ENCODE measurements at regions not wholly inside any gene's neighbourhood (a gene's known extent, or its start where the extent isn't known, plus 50 kb on each side); places are given as distances from the start of the nearest gene placed in this dataset.

- CTCF ChIA-PET: interaction anchor here (0.6 to 1.4 kb wide), 3 partner anchors 29 to 808 kb away, joined by 3 read pairs; no protein-coding TSS in a partner anchor
- Mint-ChIP-seq H3K36me3 (ENCODE audit: low read depth) (no peaks in the 10 kb centered on the region), H3K9me3 (ENCODE audit: low read depth) (no peaks in the 10 kb centered on the region), H3K27me3 (no peaks in the 10 kb centered on the region), H3K4me1 (no peaks in the 10 kb centered on the region), H3K4me3 (no peak overlapping the region), H3K27ac (no peak overlapping the region)
- intact Hi-C loops (cut with DNase I, micrococcal nuclease): loop anchor here (2.0 to 10.0 kb wide), 4 partner anchors 970 to 1513 kb away; partner anchors contain the start of gene QKI (in 1 of the 2)
- DNase-seq (peak; percentile 78), ATAC-seq (peak; percentile 60)
- POLR2A ChIA-PET: no interaction called here
Observed at GRCh38 chr6:164927288-164928056, 381.9 kb downstream of the C6orf118 start.

DNA sequence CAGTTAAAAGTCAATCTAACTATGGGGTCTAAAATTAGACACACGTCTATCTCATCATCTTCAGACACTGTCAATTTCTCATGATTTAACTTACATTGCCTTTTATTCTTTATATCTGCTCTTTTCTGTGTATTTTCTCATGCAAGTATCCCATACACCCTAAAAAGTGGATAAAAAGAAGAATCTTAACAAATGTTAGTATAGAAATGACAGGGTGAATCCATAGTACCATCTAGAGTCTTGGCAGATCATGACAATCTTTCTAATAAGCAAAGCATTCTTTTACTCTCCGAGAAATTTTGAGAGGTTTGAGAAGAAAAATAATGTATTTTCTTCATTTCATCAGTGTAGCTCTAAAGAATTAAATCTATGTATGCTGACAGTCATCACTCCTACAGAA, 382.7 kb downstream of the C6orf118 start:
- Mint-ChIP-seq H3K27me3 (no peaks in the 10 kb centered on the region), H3K9me3 (ENCODE audit: low read depth) (no peaks in the 10 kb centered on the region), H3K4me1 (no peaks in the 10 kb centered on the region), H3K4me3 (no peak overlapping the region), H3K36me3 (ENCODE audit: low read depth) (no peaks in the 10 kb centered on the region), H3K27ac (no peak overlapping the region)
- intact Hi-C loops (cut with DNase I, micrococcal nuclease): loop anchor here (2.0 to 10.0 kb wide), 4 partner anchors 969 to 1512 kb away; partner anchors contain the start of gene QKI (in 1 of the 2)
- no peak for DNase-seq
- ATAC-seq: no peak
- POLR2A ChIA-PET: no interaction called here
- CTCF ChIA-PET: interaction anchor here (1.2 to 1.4 kb wide), 2 partner anchors 10 to 28 kb away, joined by 3 to 4 read pairs; no protein-coding TSS in a partner anchor

DNA sequence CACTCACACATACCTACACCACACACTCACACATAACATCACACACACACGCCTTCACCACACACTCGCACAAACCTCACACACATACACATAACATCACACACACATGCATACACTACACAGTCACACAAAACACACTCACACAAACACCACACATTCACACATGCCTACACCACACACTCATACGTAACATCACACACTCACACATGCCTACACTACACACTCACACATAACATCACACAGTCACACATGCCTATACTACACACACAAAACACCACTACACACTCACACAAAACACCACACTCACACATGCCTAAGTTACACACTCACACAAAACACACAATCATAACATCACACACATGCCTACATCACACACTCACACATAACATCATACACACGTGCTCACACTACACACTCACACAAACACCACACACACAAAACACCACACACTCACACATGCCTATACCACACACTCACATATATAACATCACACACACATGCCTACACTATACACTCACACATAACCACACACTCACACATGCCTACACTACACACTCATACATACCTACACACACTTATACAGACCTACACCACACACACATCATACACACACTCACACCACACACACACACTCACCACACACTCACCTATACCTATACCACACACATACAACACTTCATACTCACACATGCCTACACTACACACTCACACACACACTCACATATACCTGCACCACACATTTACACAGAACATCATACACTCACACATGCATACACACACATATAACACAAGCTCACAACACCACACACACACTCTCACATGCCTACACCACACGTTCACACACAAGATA, 383.5 kb downstream of the C6orf118 start:
- intact Hi-C loops (cut with DNase I, micrococcal nuclease): loop anchor here (2.0 to 10.0 kb wide), 4 partner anchors 969 to 1511 kb away; partner anchors contain the start of gene QKI (in 1 of the 2)
- Mint-ChIP-seq H3K4me3 (no peak overlapping the region), H3K27me3 (no peaks in the 10 kb centered on the region), H3K9me3 (ENCODE audit: low read depth) (no peaks in the 10 kb centered on the region), H3K36me3 (ENCODE audit: low read depth) (no peaks in the 10 kb centered on the region), H3K27ac (no peak overlapping the region), H3K4me1 (no peaks in the 10 kb centered on the region)
- ATAC-seq (no peak), DNase-seq (no peak)
- POLR2A ChIA-PET: no interaction called here
- CTCF ChIA-PET: interaction anchor here (1.2 kb wide), 1 partner anchor 11 kb away, joined by 4 read pairs; no protein-coding TSS in a partner anchor

DNA sequence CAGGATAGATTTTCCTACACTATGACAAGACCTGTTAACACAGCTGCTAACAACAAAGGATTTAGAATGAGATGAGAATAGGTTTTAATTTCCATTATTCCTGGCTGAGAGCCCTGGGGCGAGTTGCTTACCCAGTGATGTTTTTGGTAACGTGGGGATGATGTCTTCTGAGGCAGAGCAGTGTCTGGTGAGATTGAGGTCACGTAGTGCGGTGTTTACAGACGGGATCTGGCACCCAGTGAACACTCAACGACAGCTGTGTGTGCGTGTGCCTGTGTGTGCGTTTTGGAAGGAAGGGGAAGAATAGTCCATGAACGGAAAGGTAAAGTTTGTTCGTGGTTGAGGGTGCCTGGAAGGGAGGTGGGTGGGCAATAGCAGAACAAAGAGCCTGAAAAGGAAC, 384.7 kb downstream of the C6orf118 start:
- ATAC-seq: no peak
- H3K4me1 Mint-ChIP-seq: no peaks in the 10 kb centered on the region
- H3K27me3 Mint-ChIP-seq: no peaks in the 10 kb centered on the region
- H3K36me3 Mint-ChIP-seq (ENCODE audit: low read depth): no peaks in the 10 kb centered on the region
- CTCF ChIA-PET: no interaction called here
- DNase-seq: no peak
- POLR2A ChIA-PET: no interaction called here
- H3K9me3 Mint-ChIP-seq (ENCODE audit: low read depth): no peaks in the 10 kb centered on the region
- intact Hi-C loops (cut with DNase I, micrococcal nuclease): loop anchor here (5.0 to 10.0 kb wide), 3 partner anchors 967 to 1510 kb away; partner anchors contain the start of gene QKI (in 1 of the 2)
- no peak overlapping the region for H3K4me3 Mint-ChIP-seq
- H3K27ac Mint-ChIP-seq: no peak overlapping the region

GRCh38 chr6:164917211-164917610, 392.2 kb downstream of the C6orf118 start:
- CTCF ChIA-PET: no interaction called here
- Mint-ChIP-seq H3K4me1 (no peaks in the 10 kb centered on the region), H3K36me3 (ENCODE audit: low read depth) (no peaks in the 10 kb centered on the region), H3K9me3 (ENCODE audit: low read depth) (peaks cover 3% of the 10 kb centered on the region), H3K27ac (no peak overlapping the region), H3K27me3 (no peaks in the 10 kb centered on the region), H3K4me3 (no peak overlapping the region)
- intact Hi-C loops (cut with DNase I, micrococcal nuclease): no loop called here
- POLR2A ChIA-PET: no interaction called here
- DNase-seq: no peak
- ATAC-seq: no peak

GRCh38 chr6:164916087-164916486, 393.3 kb downstream of the C6orf118 start:
- POLR2A ChIA-PET: no interaction called here
- DNase-seq (no peak), ATAC-seq (no peak)
- no peaks in the 10 kb centered on the region for H3K4me1 Mint-ChIP-seq
- H3K36me3 Mint-ChIP-seq (ENCODE audit: low read depth): no peaks in the 10 kb centered on the region
- no peaks in the 10 kb centered on the region for H3K27me3 Mint-ChIP-seq
- no peak overlapping the region for H3K27ac Mint-ChIP-seq
- intact Hi-C loops (cut with DNase I, micrococcal nuclease): no loop called here
- H3K4me3 Mint-ChIP-seq: no peak overlapping the region
- CTCF ChIA-PET: interaction anchor here (1.4 kb wide), 1 partner anchor 14 kb away, joined by 3 read pairs; no protein-coding TSS in a partner anchor
- peaks cover 3% of the 10 kb centered on the region for H3K9me3 Mint-ChIP-seq (ENCODE audit: low read depth)

- H3K36me3 Mint-ChIP-seq (ENCODE audit: low read depth): no peaks in the 10 kb centered on the region
- no peak overlapping the region for H3K27ac Mint-ChIP-seq
- ChIA-PET CTCF (interaction anchor here (0.9 kb wide), 1 partner anchor 9 kb away, joined by 5 read pairs; no protein-coding TSS in a partner anchor), POLR2A (no interaction called here)
- H3K27me3 Mint-ChIP-seq: no peaks in the 10 kb centered on the region
- H3K4me3 Mint-ChIP-seq: no peak overlapping the region
- no peaks in the 10 kb centered on the region for H3K9me3 Mint-ChIP-seq (ENCODE audit: low read depth)
- no peak for ATAC-seq
- intact Hi-C loops (cut with DNase I, micrococcal nuclease): no loop called here
- no peaks in the 10 kb centered on the region for H3K4me1 Mint-ChIP-seq
- no peak for DNase-seq
Observed at GRCh38 chr6:164911873-164912580, 397.4 kb downstream of the C6orf118 start.

DNA sequence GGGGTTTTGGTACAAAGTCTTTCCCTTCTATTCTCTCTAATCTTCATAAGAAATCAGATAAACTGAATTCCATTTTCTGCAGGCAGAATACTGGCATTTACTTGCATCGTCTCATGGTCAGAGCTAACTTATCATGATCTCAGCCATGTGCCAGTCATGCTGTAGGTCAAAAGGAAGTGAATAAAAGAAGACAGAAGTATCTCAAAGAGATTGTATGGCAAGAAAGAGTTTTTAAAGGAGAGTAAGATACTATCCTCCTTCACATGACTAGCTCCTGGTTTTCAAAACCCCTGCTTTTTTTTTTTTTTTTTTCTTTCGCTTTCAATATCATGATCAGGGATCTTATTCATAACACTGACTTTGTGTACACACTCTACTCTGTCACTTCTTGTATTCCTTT, 398.3 kb downstream of the C6orf118 start:
- intact Hi-C loops (cut with DNase I, micrococcal nuclease): no loop called here
- Mint-ChIP-seq H3K9me3 (ENCODE audit: low read depth) (no peaks in the 10 kb centered on the region), H3K4me1 (no peaks in the 10 kb centered on the region), H3K27me3 (no peaks in the 10 kb centered on the region), H3K27ac (no peak overlapping the region), H3K36me3 (ENCODE audit: low read depth) (no peaks in the 10 kb centered on the region), H3K4me3 (no peak overlapping the region)
- CTCF ChIA-PET: no interaction called here
- ATAC-seq (no peak), DNase-seq (no peak)
- POLR2A ChIA-PET: no interaction called here

- H3K4me1 Mint-ChIP-seq: no peaks in the 10 kb centered on the region
- intact Hi-C loops (cut with DNase I, micrococcal nuclease): no loop called here
- DNase-seq: no peak
- ATAC-seq: no peak
- no peaks in the 10 kb centered on the region for H3K36me3 Mint-ChIP-seq (ENCODE audit: low read depth)
- no peak overlapping the region for H3K27ac Mint-ChIP-seq
- ChIA-PET POLR2A (no interaction called here), CTCF (no interaction called here)
- H3K9me3 Mint-ChIP-seq (ENCODE audit: low read depth): no peaks in the 10 kb centered on the region
- no peak overlapping the region for H3K4me3 Mint-ChIP-seq
- no peaks in the 10 kb centered on the region for H3K27me3 Mint-ChIP-seq
Observed at GRCh38 chr6:164906766-164907165, 402.6 kb downstream of the C6orf118 start.

DNA sequence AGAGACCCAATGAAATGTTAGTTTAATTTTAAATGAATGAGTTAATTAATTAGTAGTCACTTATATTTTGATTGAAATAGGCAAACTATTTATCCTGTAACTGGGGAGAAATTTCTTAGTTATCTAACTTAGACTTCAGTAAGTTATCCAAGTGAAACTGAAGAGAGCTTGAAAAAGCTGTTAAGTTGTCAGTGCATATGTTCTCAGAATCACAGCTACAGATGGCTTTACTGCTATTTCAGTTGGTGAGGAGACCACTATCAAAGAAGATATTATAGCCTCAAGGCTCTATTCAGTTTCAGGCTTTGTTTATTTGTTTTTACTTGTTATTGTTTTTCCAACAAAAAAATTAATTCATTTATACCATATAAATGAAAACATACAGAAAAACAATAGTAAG, 404.1 kb downstream of the C6orf118 start:
- no peaks in the 10 kb centered on the region for H3K36me3 Mint-ChIP-seq (ENCODE audit: low read depth)
- DNase-seq (no peak), ATAC-seq (no peak)
- H3K27ac Mint-ChIP-seq: no peak overlapping the region
- POLR2A ChIA-PET: no interaction called here
- no peaks in the 10 kb centered on the region for H3K9me3 Mint-ChIP-seq (ENCODE audit: low read depth)
- no peaks in the 10 kb centered on the region for H3K4me1 Mint-ChIP-seq
- intact Hi-C loops (cut with DNase I, micrococcal nuclease): no loop called here
- H3K27me3 Mint-ChIP-seq: no peaks in the 10 kb centered on the region
- CTCF ChIA-PET: no interaction called here
- H3K4me3 Mint-ChIP-seq: no peak overlapping the region

- Mint-ChIP-seq H3K9me3 (ENCODE audit: low read depth) (peaks cover 14% of the 10 kb centered on the region), H3K4me1 (no peaks in the 10 kb centered on the region), H3K27me3 (no peaks in the 10 kb centered on the region), H3K36me3 (ENCODE audit: low read depth) (no peaks in the 10 kb centered on the region), H3K4me3 (no peak overlapping the region), H3K27ac (no peak overlapping the region)
- ChIA-PET POLR2A (no interaction called here), CTCF (interaction anchor here (1.6 kb wide), 1 partner anchor 29 kb away, joined by 3 read pairs; no protein-coding TSS in a partner anchor)
- ATAC-seq: no peak
- DNase-seq: no peak
- intact Hi-C loops (cut with DNase I, micrococcal nuclease): no loop called here
Observed at GRCh38 chr6:164898412-164898811, 411.0 kb downstream of the C6orf118 start.

Data from activated CD4-positive, alpha-beta T cell treated with anti-CD3 and anti-CD28 coated beads for 36 hours (primary cell).